ENCODE measurements at regions not wholly inside any gene's neighbourhood (a gene's known extent, or its start where the extent isn't known, plus 50 kb on each side); places are given as distances from the start of the nearest gene placed in this dataset.

DNA sequence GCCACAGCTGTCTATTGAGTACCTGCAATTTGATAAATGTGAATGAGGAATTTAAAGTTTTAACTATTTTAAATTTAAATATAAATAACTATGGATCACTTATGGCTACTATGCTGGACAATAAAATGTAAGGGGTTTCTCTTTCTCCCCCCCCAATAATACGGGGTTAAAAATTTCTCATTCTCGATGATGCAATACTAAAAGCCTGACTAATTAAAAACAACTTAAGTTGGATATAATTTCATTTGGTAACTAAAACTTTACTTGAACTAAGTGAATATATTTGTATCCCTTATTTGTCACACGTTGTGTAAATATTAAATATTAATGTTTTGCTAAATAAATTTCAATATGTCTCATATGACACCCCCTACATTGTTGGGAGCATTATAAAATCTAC, 297.3 kb downstream of the GRB14 start:
- TF ChIP-seq, protein P1, sequence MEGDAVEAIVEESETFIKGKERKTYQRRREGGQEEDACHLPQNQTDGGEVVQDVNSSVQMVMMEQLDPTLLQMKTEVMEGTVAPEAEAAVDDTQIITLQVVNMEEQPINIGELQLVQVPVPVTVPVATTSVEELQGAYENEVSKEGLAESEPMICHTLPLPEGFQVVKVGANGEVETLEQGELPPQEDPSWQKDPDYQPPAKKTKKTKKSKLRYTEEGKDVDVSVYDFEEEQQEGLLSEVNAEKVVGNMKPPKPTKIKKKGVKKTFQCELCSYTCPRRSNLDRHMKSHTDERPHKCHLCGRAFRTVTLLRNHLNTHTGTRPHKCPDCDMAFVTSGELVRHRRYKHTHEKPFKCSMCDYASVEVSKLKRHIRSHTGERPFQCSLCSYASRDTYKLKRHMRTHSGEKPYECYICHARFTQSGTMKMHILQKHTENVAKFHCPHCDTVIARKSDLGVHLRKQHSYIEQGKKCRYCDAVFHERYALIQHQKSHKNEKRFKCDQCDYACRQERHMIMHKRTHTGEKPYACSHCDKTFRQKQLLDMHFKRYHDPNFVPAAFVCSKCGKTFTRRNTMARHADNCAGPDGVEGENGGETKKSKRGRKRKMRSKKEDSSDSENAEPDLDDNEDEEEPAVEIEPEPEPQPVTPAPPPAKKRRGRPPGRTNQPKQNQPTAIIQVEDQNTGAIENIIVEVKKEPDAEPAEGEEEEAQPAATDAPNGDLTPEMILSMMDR (IDR thresholded peaks at IDR 0.05) = no peak
- TF ChIP-seq POLR2A (IDR thresholded peaks at IDR 0.05; ENCODE audit: low read depth) = no peak
- TF ChIP-seq POLR2AphosphoS5 (IDR thresholded peaks at IDR 0.05) = no peak
- no peak for TF ChIP-seq EP300 (IDR thresholded peaks at IDR 0.05)

Measured in esophagus muscularis mucosa (tissue), 4 donors.